Mucosa of descending colon (tissue), 3 donors: ENCODE measurements at regions not wholly inside any gene's neighbourhood (a gene's known extent, or its start where the extent isn't known, plus 50 kb on each side); places are given as distances from the start of the nearest gene placed in this dataset.
A peak's percentile ranks its signal among the peaks of the same experiment; 100 is the strongest.

ENCODE experiments used
- ATAC-seq: fragments of 200-7000 bp; cut with Tn5 transposase; one replicate; pipeline ENCODE4 v1.9.1; 2020; ENCODE audit warnings: mild to moderate bottlenecking, moderate library complexity
- DNase-seq, 3 donors: peaks; one replicate each; pipeline ENCODE4 v3.0.0-alpha.2; 2020
- H3K36me3 ChIP-seq: fragments of 200-600 bp; one replicate; pipeline ENCODE4 v1.8.0; 2021; ENCODE audit warnings: low read depth, mild to moderate bottlenecking
- H3K4me1 ChIP-seq: fragments of 200-600 bp; one replicate; pipeline ENCODE4 v1.8.0; 2021; ENCODE audit warnings: low read depth, mild to moderate bottlenecking
- H3K4me3 ChIP-seq: fragments of 200-600 bp; one replicate; pipeline ENCODE4 v1.8.0; 2021; ENCODE audit warnings: mild to moderate bottlenecking
- H3K9me3 ChIP-seq: fragments of 200-600 bp; one replicate; pipeline ENCODE4 v1.8.0; 2021; ENCODE audit warnings: mild to moderate bottlenecking
- CTCF ChIP-seq: fragments of 200-600 bp; IDR thresholded peaks from one replicate; pipeline ENCODE4 v1.8.0; 2022; ENCODE audit warnings: antibody characterized with exemption, mild to moderate bottlenecking
- intact Hi-C, 2 donors: fragments of 100-400 bp; cut with DNase I in 1 of 2; cut with micrococcal nuclease in 1 of 2; formaldehyde crosslinking; loops; one replicate each; pipeline versions ENCODE4 v1.11.0 to v1.11.1; 2022; cut with DNase I, micrococcal nuclease
- donor health status: DM: no; HTN: no; CAD: no; lungs with moderate emphysema.
- donor health status: DM: no; HTN: no; CAD: no.
- donor health status: DM: no; HTN: yes; CAD: no.

- H3K36me3 ChIP-seq: no peaks in the 10 kb centered on the region
- H3K4me1 ChIP-seq: peaks cover 13% of the 10 kb centered on the region
- H3K9me3 ChIP-seq: no peaks in the 10 kb centered on the region
- intact Hi-C loops: loop anchor here in 1 of 2 donors (2.0 kb wide), 1 partner anchor 50 kb away; no protein-coding TSS in a partner anchor
- DNase-seq: peak in 2 of 3 donors; percentile 42 to 43
- no peak for TF ChIP-seq CTCF
- H3K4me3 ChIP-seq: no peak overlapping the region
- peak; percentile 70 for ATAC-seq
Measured at GRCh38 chr14:55927028-55927427, 191.2 kb upstream of the PELI2 start.

- Histone ChIP-seq H3K9me3 (no peaks in the 10 kb centered on the region), H3K4me3 (no peak overlapping the region), H3K36me3 (no peaks in the 10 kb centered on the region), H3K4me1 (peaks cover 13% of the 10 kb centered on the region)
- TF ChIP-seq CTCF: no peak
- ATAC-seq: peak; percentile 50
- intact Hi-C loops: no loop called here
- no peak for DNase-seq
Measured at GRCh38 chr14:55928276-55928675, 189.9 kb upstream of the PELI2 start.

- intact Hi-C loops: no loop called here
- TF ChIP-seq CTCF: no peak
- H3K36me3 ChIP-seq: no peaks in the 10 kb centered on the region
- DNase-seq: no peak
- ATAC-seq: no peak
- H3K4me1 ChIP-seq: peaks cover 13% of the 10 kb centered on the region
- no peak overlapping the region for H3K4me3 ChIP-seq
- H3K9me3 ChIP-seq: no peaks in the 10 kb centered on the region
Measured at GRCh38 chr14:55929136-55929535, 189.1 kb upstream of the PELI2 start.

GRCh38 chr14:55930016-55930784 is 188.0 kb upstream of the PELI2 start:
- Histone ChIP-seq H3K4me1 (peaks cover 13% of the 10 kb centered on the region), H3K36me3 (no peaks in the 10 kb centered on the region), H3K4me3 (no peak overlapping the region), H3K9me3 (no peaks in the 10 kb centered on the region)
- ATAC-seq (no peak), DNase-seq (no peak)
- intact Hi-C loops: no loop called here
- no peak for TF ChIP-seq CTCF

- Histone ChIP-seq H3K9me3 (no peaks in the 10 kb centered on the region), H3K4me3 (no peak overlapping the region), H3K36me3 (no peaks in the 10 kb centered on the region), H3K4me1 (no peaks in the 10 kb centered on the region)
- no peak for DNase-seq
- no peak for ATAC-seq
- intact Hi-C loops: no loop called here
- no peak for TF ChIP-seq CTCF
Measured at GRCh38 chr14:55936691-55937090, 181.5 kb upstream of the PELI2 start.
